NCI-H1930 (cell line): ENCODE measurements at regions not wholly inside any gene's neighbourhood (a gene's known extent, or its start where the extent isn't known, plus 50 kb on each side); places are given as distances from the start of the nearest gene placed in this dataset.
A peak's percentile ranks its signal among the peaks of the same experiment; 100 is the strongest.
"Not testable (repeated sequence)": the region's sequence is repeated elsewhere in the genome, so short reads cannot be mapped to it uniquely, and the experiment has no call there.

ENCODE experiments used
- DNase-seq, 2 experiments: peaks; one replicate each; lab custom pipeline; 2025; lab: John Stamatoyannopoulos, UW

DNA sequence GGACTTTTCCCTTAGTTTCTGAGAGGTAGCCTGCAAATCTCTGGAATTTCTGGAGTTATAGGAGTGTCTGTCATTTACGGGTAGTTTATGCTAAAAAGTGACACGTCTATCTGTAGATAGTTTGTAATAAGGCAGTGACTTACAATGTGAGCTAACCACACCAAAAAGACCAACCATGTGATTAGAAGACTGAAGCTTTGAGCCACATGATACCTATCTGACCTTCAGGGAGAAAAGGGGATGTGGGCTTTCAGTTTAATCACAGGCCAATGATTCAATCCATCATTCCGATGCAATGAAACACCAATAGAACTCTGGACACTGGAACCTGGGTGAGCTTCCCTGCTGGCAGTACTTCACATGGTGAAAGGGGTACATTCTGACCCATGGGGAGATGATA lies 254.6 kb upstream of the GK2 start:
- no peak for DNase-seq

DNA sequence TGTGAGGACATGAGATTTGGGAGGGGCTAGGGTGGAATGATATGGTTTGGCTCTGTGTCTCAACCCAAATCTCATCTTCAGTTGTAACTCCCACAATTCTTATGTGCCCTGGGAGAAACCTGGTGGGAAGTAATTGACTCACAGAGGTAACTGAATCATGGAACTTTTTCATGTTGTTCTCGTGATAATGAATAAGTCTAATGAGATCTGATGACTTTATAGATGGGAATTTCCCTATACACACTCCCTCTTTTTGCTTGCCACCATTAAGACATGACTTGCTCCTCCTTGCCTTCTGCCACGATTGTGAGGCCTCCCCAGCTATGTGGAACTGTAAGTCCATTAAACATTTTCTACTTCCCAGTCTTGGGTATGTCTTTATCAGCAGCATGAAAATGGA lies 253.2 kb upstream of the GK2 start:
- no peak for DNase-seq

DNA sequence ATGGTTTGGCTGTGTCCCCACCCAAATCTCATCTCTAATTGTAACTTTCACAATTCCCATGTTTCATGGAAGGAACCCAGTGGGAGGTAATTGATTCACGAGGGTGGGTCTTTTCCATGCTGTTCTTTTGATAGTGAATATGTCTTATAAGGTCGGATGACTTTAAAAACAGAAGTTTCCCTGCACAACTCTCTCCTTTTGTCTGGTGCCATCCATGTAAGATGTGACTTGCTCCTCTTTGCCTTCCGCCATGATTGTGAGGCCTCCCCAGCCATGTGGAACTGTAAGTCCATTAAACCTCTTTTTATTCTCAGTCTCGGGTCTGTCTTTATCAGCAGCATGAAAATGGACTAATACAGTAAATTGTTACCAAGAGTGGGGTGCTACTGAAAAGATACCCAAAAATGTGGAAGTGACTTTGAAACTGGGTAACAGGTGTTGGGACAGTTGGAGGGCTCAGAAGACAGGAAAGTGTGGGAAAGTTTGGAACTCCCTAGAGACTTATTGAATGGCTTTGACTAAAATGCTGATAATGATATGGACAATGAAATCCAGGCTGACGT lies 251.4 kb upstream of the GK2 start:
- DNase-seq: not testable (repeated sequence)

DNA sequence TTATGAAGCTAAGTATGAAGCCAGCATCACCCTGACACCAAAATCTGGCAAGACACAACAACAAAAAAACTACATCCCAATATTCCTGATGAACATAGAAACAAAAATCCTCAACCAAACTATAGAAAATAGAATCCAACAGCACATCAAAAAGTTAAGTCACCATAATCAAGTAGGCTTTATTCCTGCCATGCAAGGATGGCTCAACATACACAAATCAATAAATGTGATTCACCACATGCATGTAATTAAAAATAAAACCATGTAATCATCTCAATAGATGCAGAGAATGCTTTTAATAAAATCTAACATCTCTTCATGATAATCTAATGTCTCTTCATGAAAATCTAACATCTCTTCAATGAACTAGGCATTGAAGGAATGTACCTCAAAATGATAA lies 249.4 kb upstream of the GK2 start:
- DNase-seq: no peak

- DNase-seq: no peak
Measured at GRCh38 chr4:79653871-79654270, 245.8 kb upstream of the GK2 start.

DNA sequence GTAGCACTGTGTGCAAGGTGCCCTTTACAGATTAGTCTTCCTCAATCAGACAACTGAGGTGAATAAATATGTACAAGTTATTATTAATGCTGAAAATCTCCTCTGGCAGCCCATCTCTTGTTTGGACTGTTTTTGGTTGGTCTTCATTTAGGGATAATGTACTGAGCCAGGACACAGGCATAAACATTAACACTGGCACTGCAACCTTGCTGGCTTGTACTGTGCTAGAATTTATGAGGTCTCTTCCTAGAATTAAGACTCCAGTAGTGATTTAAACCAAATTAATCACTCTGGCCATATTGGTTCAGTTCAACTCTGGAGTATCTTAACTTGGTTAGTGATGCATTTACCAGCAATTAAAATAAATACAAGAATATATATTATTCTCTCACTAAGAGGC lies 244.7 kb upstream of the GK2 start:
- no peak for DNase-seq

GRCh38 chr4:79652232-79652631 lies 244.2 kb upstream of the GK2 start:
- DNase-seq: peak in 1 of 2 experiments; percentile 50

DNA sequence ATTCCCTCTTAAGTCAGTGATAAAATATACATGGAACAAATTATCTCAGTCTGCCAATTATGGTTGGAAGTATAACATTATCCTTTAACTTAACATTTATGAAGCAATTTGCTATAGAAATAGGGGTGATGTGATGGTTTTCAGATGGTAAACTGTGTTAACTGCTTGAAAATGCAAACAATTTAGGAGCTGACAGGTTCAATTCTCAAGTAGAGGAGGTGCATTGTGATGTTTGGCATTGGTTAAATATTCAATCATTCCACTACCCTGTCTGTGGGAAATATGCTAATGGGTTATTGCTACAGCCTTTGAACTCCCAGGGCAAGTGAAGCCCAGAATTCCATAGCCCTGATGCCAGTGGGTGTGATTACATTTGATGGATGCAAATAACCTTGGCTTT lies 243.4 kb upstream of the GK2 start:
- DNase-seq: no peak

GRCh38 chr4:79650794-79651431 lies 242.9 kb upstream of the GK2 start:
- no peak for DNase-seq

- DNase-seq: no peak
Measured at GRCh38 chr4:79650217-79650616, 242.2 kb upstream of the GK2 start.

DNA sequence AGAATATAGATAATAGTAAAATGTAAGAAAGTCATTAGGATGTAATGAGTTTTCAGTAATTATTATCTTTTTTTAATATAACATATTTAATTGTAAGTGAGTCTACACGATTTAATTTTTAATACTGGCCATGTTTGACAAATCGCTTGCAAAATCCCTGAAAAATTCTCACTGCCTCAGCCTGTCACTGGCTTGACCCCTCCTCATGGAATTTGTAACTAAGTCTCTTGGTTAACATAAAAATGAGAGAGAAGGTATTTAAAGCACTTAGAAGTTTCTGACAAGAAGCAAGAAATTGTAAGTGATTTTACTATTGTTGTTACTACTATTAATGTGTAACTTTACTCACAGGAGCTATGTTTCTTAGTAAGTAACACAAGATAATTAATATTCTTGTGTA lies 237.9 kb upstream of the GK2 start:
- DNase-seq: no peak

DNA sequence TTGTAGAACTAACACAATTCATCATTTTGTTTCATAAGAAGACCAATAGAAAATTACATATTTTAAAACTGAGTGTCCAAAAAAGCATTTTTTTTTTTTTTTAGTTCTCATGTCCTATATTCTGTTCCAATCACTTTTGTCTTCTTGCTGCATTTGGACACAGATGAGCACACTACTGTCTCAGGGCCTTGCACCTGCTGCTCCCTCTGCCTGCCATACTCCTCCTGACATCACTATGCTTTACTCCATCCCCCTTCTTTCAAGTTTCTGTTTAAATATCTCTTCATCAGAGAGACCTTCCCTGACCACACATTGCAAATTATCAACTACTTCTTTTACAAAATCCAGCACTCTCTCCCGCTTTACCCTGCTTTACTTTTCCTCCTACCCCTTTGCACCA lies 230.7 kb upstream of the GK2 start:
- DNase-seq: no peak

DNA sequence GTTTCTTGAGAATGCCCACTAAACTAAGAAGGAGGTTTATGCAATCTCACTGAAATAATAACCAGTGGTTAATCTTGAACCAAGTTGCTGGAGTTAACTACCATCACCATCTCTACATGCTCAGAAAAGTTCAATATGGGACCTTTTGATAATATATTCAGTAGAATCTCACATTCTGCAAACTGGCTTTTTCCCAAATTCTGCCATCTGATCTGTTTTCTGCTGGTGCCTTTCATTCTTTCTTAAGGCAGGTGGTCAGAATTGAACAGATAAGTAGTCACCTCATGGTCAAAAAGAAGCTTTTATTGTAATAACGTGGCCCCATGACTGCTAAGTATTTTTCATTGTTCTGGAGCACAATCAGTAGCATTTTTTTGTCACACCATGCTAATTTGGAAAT lies 229.0 kb upstream of the GK2 start:
- no peak for DNase-seq

GRCh38 chr4:79634111-79634510 lies 226.1 kb upstream of the GK2 start:
- no peak for DNase-seq

DNA sequence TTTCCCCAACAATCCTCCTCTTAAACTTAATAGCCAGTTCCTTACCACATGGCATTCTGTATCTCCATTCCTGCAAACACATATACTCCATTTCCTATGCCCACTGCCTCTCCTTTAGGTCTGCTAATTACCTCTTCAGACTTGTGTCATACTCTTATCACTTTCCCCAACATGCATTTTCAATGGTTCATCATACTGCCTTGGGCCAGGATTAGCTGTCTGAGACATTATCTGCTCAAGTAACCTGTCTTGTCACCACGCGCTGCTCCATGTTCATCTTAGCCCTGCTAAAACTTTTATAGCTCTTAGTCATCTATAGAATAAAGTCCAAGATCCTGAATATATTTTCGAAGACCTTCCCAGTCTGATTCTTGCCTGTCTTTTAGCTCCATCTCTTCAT lies 224.1 kb upstream of the GK2 start:
- no peak for DNase-seq

DNA sequence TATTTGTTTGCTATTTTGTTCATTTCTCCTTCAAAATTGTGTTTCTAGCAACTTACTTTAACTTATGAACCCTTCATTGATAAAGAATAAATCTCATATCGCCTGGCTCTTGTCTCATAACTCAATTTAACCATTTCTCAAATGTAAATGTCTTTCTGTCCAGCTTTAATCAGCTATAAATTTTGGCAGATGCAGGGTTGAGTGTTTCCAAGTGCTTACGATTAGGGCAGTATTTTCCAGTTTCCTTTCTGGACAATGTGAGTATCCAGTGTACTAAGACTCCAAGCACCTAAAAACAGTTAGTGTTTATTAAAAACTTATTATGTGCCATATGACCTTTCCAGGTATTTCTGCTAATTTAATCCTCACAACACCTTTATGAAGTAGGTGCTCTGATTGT lies 218.6 kb upstream of the GK2 start:
- DNase-seq: no peak

- DNase-seq: no peak
Measured at GRCh38 chr4:79626101-79626500, 218.1 kb upstream of the GK2 start.

GRCh38 chr4:79625361-79625760 lies 217.3 kb upstream of the GK2 start:
- DNase-seq: no peak

DNA sequence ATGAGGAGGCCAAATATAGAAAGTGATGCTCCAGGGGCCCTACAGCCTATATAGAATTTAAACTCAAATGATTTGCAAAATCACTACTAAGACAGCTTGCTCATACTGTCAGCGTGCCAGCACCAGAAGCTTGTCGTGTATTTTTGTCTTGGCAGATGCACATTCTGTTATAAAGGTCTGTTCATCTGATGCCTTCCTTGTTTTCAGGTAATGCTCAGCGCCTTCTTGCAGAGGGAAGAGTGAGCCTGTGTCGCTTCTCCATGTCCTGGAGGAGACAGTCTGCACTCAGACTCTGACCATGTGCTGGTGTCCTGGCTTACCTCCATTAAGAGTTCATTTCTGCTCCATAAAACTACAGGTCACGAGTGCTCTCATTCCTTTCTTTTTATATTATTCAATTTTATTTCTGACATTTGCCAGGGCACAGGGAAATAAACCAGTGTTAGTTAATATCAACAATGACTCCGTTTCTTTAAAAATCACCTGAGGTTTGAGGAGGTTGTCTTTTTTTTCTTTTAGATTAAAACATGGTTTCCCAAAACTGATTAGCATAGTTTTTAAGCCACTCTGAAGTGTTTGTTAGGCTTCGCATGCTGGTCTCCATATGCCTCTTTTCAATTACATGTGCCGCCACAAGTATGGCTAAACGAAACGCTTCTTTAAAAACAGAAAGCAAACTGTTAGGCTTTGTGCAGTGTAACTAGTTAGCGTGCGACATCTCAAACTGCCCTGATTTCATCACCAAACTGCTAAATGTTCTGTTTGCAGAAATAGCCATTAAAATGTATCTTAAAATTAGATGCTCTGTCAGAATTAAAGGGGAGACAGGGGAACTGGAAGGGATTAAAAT lies 215.2 kb upstream of the GK2 start:
- DNase-seq: no peak

GRCh38 chr4:79621061-79621460 lies 213.0 kb upstream of the GK2 start:
- DNase-seq: no peak

DNA sequence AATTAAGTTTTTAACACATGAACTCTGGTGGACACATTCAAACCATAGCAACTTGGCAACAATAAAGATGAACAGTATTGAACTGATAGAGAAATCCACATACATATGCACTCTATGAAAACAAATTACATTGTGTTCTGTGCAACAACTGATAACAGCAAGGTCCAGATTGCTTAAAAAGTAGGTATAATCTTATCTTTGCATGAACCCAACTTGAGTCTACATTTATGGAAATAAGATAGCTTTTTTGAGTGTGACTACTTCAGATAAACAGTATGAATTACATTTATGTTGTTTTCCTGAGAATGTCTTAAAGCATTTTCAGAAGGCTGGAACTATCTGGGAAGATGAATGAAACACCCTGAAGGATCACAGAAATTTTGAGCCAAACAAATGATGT lies 212.6 kb upstream of the GK2 start:
- no peak for DNase-seq

- no peak for DNase-seq
Measured at GRCh38 chr4:79613269-79613935, 205.4 kb upstream of the GK2 start.

DNA sequence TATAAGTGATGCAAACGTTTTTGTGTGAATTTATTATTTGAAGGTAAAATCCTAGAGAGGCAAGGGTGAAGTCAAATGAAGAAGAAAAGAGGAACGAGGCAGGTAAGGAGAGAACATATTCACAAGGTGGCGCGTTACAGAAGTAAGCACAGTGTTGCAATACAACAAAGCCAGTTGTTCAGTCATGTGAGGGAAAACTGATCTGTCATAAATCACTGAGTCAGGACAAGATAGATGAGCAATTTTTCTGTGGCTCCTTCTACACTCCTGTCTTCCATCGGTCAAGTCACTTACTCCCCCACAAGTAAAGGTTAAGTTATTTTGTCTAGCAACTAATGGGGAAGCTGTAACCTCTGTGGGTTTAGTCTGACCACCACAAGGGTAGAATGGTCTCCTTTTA lies 203.0 kb upstream of the GK2 start:
- DNase-seq: no peak
